PC-3 (cell line): ENCODE measurements at regions not wholly inside any gene's neighbourhood (a gene's known extent, or its start where the extent isn't known, plus 50 kb on each side); places are given as distances from the start of the nearest gene placed in this dataset.
"Not testable (repeated sequence)": the region's sequence is repeated elsewhere in the genome, so short reads cannot be mapped to it uniquely, and the experiment has no call there.

Source experiments
- EZH2 ChIP-seq: fragments of 300-600 bp; sonication (generic); IDR thresholded peaks from one replicate; pipeline ENCODE4 v1.6.1; 2017; ENCODE audit warnings: antibody characterized with exemption, mild to moderate bottlenecking, low read length; ENCODE audit not compliant: unreplicated experiment
- EZH2phosphoT487 ChIP-seq: fragments of 300-600 bp; sonication (generic); IDR thresholded peaks from 2 replicates; pipeline ENCODE4 v1.6.1; 2018; ENCODE audit warnings: mild to moderate bottlenecking, antibody characterized with exemption, low read length, borderline replicate concordance
- TF ChIP-seq, protein P1 (sequence below): fragments of 300-600 bp; sonication (generic); conservative IDR thresholded peaks from 2 replicates; pipeline ENCODE4 v1.5.1; 2017; ENCODE audit warnings: antibody characterized with exemption, low read depth, mild to moderate bottlenecking, low read length

DNA sequence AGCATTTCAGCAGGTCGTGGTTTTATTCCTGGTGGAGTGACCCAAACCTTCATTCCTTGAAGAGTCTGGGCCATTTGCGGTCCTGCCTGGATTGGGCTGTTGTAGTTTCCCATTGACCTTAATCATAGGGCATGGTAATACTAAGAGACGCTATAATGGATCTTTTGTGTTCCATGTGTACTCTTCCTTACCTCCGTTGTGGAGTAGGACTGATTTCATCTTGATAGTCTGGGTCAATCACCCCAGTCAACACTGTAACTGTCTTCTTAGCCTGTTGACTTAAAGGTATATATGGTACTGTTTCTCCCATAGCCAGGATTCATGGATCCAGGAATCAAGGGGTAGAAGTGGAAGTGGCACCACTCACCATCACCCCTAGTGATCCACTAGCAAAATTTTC lies 643.6 kb downstream of the PLOD2 start:
- TF ChIP-seq, protein P1, sequence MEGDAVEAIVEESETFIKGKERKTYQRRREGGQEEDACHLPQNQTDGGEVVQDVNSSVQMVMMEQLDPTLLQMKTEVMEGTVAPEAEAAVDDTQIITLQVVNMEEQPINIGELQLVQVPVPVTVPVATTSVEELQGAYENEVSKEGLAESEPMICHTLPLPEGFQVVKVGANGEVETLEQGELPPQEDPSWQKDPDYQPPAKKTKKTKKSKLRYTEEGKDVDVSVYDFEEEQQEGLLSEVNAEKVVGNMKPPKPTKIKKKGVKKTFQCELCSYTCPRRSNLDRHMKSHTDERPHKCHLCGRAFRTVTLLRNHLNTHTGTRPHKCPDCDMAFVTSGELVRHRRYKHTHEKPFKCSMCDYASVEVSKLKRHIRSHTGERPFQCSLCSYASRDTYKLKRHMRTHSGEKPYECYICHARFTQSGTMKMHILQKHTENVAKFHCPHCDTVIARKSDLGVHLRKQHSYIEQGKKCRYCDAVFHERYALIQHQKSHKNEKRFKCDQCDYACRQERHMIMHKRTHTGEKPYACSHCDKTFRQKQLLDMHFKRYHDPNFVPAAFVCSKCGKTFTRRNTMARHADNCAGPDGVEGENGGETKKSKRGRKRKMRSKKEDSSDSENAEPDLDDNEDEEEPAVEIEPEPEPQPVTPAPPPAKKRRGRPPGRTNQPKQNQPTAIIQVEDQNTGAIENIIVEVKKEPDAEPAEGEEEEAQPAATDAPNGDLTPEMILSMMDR: not testable (repeated sequence)
- not testable (repeated sequence) for TF ChIP-seq EZH2, EZH2phosphoT487
